SK-N-SH treated with all-trans-retinoic acid at 6 μM for 48 hours (cell line): ENCODE measurements at regions not wholly inside any gene's neighbourhood (a gene's known extent, or its start where the extent isn't known, plus 50 kb on each side); places are given as distances from the start of the nearest gene placed in this dataset.

ENCODE experiments used
- ATAC-seq: fragments of 200-7000 bp; cut with Tn5 transposase; 3 replicates; pipeline ENCODE4 v1.9.1; 2020; ENCODE audit warnings: mild to moderate bottlenecking, moderate library complexity
- ARNTL ChIP-seq: fragments of 450-650 bp; formaldehyde crosslinking; IDR thresholded peaks from 2 replicates; pipeline ENCODE4 v1.5.0; 2020; ENCODE audit warnings: low read depth, mild to moderate bottlenecking, moderate library complexity, borderline replicate concordance
- BACH2 ChIP-seq: fragments of 250-450 bp; sonication (Bioruptor Pico); IDR thresholded peaks from 2 replicates; pipeline ENCODE4 v1.9.0; 2021; ENCODE audit warnings: mild to moderate bottlenecking, borderline replicate concordance
- CSDC2 ChIP-seq: fragments of 250-450 bp; sonication (Bioruptor Pico); IDR thresholded peaks from 2 replicates; pipeline ENCODE4 v1.5.0; 2020; ENCODE audit warnings: mild to moderate bottlenecking, moderate library complexity
- ESRRG ChIP-seq: fragments of 250-450 bp; sonication (Bioruptor Pico); IDR thresholded peaks from 2 replicates; pipeline ENCODE4 v1.6.1; 2021; ENCODE audit warnings: mild to moderate bottlenecking
- GLIS3 ChIP-seq: fragments of 250-450 bp; sonication (Bioruptor Pico); IDR thresholded peaks from 2 replicates; pipeline ENCODE4 v1.5.0; 2020; ENCODE audit warnings: mild to moderate bottlenecking, moderate library complexity
- ISL1 ChIP-seq: fragments of 250-450 bp; sonication (Bioruptor Pico); IDR thresholded peaks from 2 replicates; pipeline ENCODE4 v2.1.2; 2022; ENCODE audit warnings: mild to moderate bottlenecking, moderate library complexity
- OSR1 ChIP-seq: fragments of 250-450 bp; sonication (Bioruptor Pico); IDR thresholded peaks from 2 replicates; pipeline ENCODE4 v1.8.0; 2022; ENCODE audit warnings: moderate library complexity, mild to moderate bottlenecking, inconsistent platforms
- PPARA ChIP-seq: fragments of 250-450 bp; sonication (Bioruptor Pico); IDR thresholded peaks from 2 replicates; pipeline ENCODE4 v1.5.0; 2020; ENCODE audit warnings: mild to moderate bottlenecking, borderline replicate concordance
- RARB ChIP-seq: fragments of 250-450 bp; sonication (Bioruptor Pico); IDR thresholded peaks from 2 replicates; pipeline ENCODE4 v1.8.0; 2021; ENCODE audit warnings: mild to moderate bottlenecking, moderate library complexity
- SNAI2 ChIP-seq: fragments of 250-450 bp; sonication (Bioruptor Pico); IDR thresholded peaks from 2 replicates; pipeline ENCODE4 v1.5.0; 2020; ENCODE audit warnings: mild to moderate bottlenecking, moderate library complexity
- TCF4 ChIP-seq: fragments of 250-450 bp; sonication (Bioruptor Pico); IDR thresholded peaks from 2 replicates; pipeline ENCODE4 v1.8.0; 2021; ENCODE audit warnings: mild to moderate bottlenecking, moderate library complexity, borderline replicate concordance
- TOX ChIP-seq: fragments of 250-450 bp; sonication (Bioruptor Pico); IDR thresholded peaks from 2 replicates; pipeline ENCODE4 v1.8.0; 2021; ENCODE audit warnings: mild to moderate bottlenecking, moderate library complexity, borderline replicate concordance
- ZC3H10 ChIP-seq: fragments of 250-450 bp; sonication (Bioruptor Pico); IDR thresholded peaks from 2 replicates; pipeline ENCODE4 v1.5.1; 2021; ENCODE audit warnings: mild to moderate bottlenecking, moderate library complexity
- ZFP3 ChIP-seq: fragments of 250-450 bp; sonication (Bioruptor Pico); IDR thresholded peaks from 2 replicates; pipeline ENCODE4 v1.5.0; 2020; ENCODE audit warnings: mild to moderate bottlenecking, moderate library complexity
- ZFP30 ChIP-seq: fragments of 450-650 bp; formaldehyde crosslinking; IDR thresholded peaks from 2 replicates; pipeline ENCODE4 v1.5.0; 2022; ENCODE audit warnings: mild to moderate bottlenecking, moderate library complexity
- ZNF565 ChIP-seq: fragments of 450-650 bp; formaldehyde crosslinking; conservative IDR thresholded peaks from 2 replicates; pipeline ENCODE4 v1.5.0; 2020; ENCODE audit warnings: low read depth, mild to moderate bottlenecking, moderate library complexity
- ZNF70 ChIP-seq: fragments of 450-650 bp; formaldehyde crosslinking; IDR thresholded peaks from 2 replicates; pipeline ENCODE4 v1.5.0; 2020; ENCODE audit warnings: mild to moderate bottlenecking, moderate library complexity
- ZNF8 ChIP-seq: fragments of 450-650 bp; formaldehyde crosslinking; IDR thresholded peaks from 2 replicates; pipeline ENCODE4 v1.5.0; 2020; ENCODE audit warnings: mild to moderate bottlenecking, moderate library complexity
- TF ChIP-seq, protein P1 (sequence below): fragments of 250-450 bp; sonication (Bioruptor Pico); IDR thresholded peaks from 2 replicates; pipeline ENCODE4 v1.5.0; 2020; ENCODE audit warnings: mild to moderate bottlenecking, moderate library complexity
- TF ChIP-seq, protein P2 (sequence below): fragments of 250-450 bp; sonication (Bioruptor Pico); IDR thresholded peaks from 2 replicates; pipeline ENCODE4 v1.5.1; 2020; ENCODE audit warnings: low read depth, mild to moderate bottlenecking, moderate library complexity
- TF ChIP-seq, protein P3 (sequence below): fragments of 250-450 bp; sonication (Bioruptor Pico); IDR thresholded peaks from 2 replicates; pipeline ENCODE4 v1.8.0; 2020; ENCODE audit warnings: mild to moderate bottlenecking, moderate library complexity, borderline replicate concordance

DNA sequence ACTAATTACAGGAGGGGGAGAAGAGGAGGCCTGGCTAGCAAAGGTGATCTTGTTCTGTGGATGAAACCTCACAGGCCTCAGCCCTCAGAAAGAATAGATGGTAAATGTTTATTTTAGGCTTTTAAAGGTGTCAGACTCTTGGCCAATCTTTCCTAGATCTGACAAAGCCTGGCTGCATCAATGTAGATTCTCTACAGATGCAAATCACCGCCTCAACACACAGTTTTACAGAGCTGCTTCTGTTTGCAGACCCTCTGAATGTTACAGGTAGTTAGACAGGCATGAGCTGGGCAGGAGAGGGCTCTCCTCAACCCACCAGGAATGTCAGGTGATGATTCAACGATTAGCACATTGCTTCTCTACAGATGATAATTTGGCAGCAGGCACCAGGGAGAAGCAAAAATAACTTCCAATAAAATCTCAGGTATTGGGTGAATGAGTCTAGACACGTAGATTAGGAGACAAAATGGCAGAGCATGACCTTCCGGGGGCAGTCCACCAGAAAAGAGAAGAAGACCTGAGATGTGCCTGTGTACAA lies 105.4 kb upstream of the VANGL1 start:
- TF ChIP-seq SNAI2 (CRISPR knock-in tag) (no peak), ZFP30 (CRISPR knock-in tag) (no peak), ZNF8 (no peak), ESRRG (CRISPR knock-in tag) (no peak), RARB (CRISPR knock-in tag) (no peak), BACH2 (CRISPR knock-in tag) (no peak), ZFP3 (CRISPR knock-in tag) (no peak), ISL1 (CRISPR knock-in tag) (no peak), TOX (no peak), ARNTL (no peak), CSDC2 (no peak), ZC3H10 (CRISPR knock-in tag) (no peak), OSR1 (no peak), ZNF70 (CRISPR knock-in tag) (no peak), GLIS3 (CRISPR knock-in tag) (no peak), PPARA (CRISPR knock-in tag) (no peak)
- TF ChIP-seq, protein P1, sequence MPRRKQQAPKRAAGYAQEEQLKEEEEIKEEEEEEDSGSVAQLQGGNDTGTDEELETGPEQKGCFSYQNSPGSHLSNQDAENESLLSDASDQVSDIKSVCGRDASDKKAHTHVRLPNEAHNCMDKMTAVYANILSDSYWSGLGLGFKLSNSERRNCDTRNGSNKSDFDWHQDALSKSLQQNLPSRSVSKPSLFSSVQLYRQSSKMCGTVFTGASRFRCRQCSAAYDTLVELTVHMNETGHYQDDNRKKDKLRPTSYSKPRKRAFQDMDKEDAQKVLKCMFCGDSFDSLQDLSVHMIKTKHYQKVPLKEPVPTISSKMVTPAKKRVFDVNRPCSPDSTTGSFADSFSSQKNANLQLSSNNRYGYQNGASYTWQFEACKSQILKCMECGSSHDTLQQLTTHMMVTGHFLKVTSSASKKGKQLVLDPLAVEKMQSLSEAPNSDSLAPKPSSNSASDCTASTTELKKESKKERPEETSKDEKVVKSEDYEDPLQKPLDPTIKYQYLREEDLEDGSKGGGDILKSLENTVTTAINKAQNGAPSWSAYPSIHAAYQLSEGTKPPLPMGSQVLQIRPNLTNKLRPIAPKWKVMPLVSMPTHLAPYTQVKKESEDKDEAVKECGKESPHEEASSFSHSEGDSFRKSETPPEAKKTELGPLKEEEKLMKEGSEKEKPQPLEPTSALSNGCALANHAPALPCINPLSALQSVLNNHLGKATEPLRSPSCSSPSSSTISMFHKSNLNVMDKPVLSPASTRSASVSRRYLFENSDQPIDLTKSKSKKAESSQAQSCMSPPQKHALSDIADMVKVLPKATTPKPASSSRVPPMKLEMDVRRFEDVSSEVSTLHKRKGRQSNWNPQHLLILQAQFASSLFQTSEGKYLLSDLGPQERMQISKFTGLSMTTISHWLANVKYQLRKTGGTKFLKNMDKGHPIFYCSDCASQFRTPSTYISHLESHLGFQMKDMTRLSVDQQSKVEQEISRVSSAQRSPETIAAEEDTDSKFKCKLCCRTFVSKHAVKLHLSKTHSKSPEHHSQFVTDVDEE: no peak
- TF ChIP-seq, protein P2, sequence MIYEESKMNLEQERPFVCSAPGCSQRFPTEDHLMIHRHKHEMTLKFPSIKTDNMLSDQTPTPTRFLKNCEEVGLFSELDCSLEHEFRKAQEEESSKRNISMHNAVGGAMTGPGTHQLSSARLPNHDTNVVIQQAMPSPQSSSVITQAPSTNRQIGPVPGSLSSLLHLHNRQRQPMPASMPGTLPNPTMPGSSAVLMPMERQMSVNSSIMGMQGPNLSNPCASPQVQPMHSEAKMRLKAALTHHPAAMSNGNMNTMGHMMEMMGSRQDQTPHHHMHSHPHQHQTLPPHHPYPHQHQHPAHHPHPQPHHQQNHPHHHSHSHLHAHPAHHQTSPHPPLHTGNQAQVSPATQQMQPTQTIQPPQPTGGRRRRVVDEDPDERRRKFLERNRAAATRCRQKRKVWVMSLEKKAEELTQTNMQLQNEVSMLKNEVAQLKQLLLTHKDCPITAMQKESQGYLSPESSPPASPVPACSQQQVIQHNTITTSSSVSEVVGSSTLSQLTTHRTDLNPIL (CRISPR knock-in tag): no peak
- TF ChIP-seq, protein P3, sequence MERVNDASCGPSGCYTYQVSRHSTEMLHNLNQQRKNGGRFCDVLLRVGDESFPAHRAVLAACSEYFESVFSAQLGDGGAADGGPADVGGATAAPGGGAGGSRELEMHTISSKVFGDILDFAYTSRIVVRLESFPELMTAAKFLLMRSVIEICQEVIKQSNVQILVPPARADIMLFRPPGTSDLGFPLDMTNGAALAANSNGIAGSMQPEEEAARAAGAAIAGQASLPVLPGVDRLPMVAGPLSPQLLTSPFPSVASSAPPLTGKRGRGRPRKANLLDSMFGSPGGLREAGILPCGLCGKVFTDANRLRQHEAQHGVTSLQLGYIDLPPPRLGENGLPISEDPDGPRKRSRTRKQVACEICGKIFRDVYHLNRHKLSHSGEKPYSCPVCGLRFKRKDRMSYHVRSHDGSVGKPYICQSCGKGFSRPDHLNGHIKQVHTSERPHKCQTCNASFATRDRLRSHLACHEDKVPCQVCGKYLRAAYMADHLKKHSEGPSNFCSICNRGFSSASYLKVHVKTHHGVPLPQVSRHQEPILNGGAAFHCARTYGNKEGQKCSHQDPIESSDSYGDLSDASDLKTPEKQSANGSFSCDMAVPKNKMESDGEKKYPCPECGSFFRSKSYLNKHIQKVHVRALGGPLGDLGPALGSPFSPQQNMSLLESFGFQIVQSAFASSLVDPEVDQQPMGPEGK (CRISPR knock-in tag): no peak
- no peak for ATAC-seq

DNA sequence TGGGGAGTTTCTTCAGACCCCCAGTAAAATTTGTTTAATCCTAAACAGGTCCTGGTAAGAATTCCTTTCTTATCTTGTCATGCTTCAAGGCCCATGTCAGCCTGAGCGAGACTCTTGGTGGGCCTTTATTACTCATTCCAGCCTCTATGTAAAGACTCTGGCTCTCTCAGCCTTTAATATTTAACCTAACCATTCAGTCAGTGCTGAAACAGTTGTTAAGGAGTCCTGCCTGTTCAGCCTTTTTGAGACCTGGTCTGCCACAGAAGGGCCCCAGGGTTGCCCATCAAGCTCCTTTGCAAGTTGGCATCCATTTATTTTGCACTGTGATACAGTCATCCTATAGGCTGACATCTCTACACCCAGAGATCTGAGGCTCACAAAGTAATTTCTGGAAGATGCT lies 107.7 kb upstream of the VANGL1 start:
- TF ChIP-seq OSR1: no peak
- no peak for TF ChIP-seq TOX
- no peak for TF ChIP-seq ZNF70 (CRISPR knock-in tag)
- TF ChIP-seq CSDC2: no peak
- no peak for TF ChIP-seq ESRRG (CRISPR knock-in tag)
- TF ChIP-seq ZFP3 (CRISPR knock-in tag): no peak
- no peak for TF ChIP-seq ZFP30 (CRISPR knock-in tag)
- TF ChIP-seq PPARA (CRISPR knock-in tag): no peak
- no peak for TF ChIP-seq ZC3H10 (CRISPR knock-in tag)
- TF ChIP-seq, protein P3 (CRISPR knock-in tag): no peak
- no peak for TF ChIP-seq RARB (CRISPR knock-in tag)
- no peak for ATAC-seq

DNA sequence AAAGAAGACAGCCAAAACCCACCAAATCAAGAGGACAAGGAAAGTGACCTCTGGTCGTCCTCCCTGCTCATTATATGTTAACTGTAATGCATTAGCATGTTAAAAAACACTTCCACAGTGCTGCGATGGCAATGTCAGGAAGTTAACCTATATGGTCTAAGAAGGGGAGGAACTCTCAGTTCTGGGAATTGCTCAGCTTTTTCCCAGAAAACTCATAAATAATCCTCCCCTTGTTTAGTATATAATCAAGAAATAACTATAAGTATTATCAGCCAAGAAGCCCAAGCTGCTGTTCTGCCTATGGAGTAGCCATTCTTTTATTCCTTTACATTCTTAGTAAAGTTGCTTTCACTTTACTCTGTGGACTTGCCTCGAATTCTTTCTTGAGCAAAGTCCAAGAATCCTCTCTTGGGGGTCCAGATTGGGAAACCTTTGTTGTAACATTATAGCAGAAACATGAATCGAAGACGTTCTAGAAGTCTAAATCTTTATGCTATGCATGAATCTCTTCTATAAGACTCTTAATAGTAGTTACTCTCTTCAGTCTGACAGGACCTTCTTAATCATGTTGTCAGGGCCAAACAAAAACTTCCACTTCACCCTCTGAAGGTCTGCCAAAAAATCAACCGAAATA lies 110.0 kb upstream of the VANGL1 start:
- TF ChIP-seq ZNF70 (CRISPR knock-in tag): no peak
- TF ChIP-seq OSR1: no peak
- no peak for TF ChIP-seq ARNTL
- TF ChIP-seq SNAI2 (CRISPR knock-in tag): no peak
- TF ChIP-seq, protein P2 (CRISPR knock-in tag): no peak
- no peak for TF ChIP-seq TCF4 (CRISPR knock-in tag)
- no peak for TF ChIP-seq RARB (CRISPR knock-in tag)
- no peak for TF ChIP-seq ESRRG (CRISPR knock-in tag)
- TF ChIP-seq, protein P1: no peak
- no peak for TF ChIP-seq GLIS3 (CRISPR knock-in tag)
- no peak for TF ChIP-seq ZNF565
- no peak for TF ChIP-seq ISL1 (CRISPR knock-in tag)
- TF ChIP-seq, protein P3 (CRISPR knock-in tag): no peak
- TF ChIP-seq, all 23 proteins: peak for 0
- peak; percentile 32; the same call in 2 of the 3 replicates for ATAC-seq
